ENCODE measurements at regions not wholly inside any gene's neighbourhood (a gene's known extent, or its start where the extent isn't known, plus 50 kb on each side); places are given as distances from the start of the nearest gene placed in this dataset.

- Histone ChIP-seq H3K9me3 (no peaks in the 10 kb centered on the region), H3K4me1 (peaks cover 25% of the 10 kb centered on the region), H3K4me3 (ENCODE audit: low read depth, low read length) (no peak overlapping the region), H3K27me3 (replicated peaks; ENCODE audit: control insufficient read depth, insufficient read depth, low read length) (no peaks in the 10 kb centered on the region), H3K36me3 (ENCODE audit: control insufficient read depth, insufficient read depth, low read length) (no peaks in the 10 kb centered on the region)
- Mint-ChIP-seq H3K9me3 (ENCODE audit: unreplicated experiment) (peaks cover 8% of the 10 kb centered on the region), H3K27ac (ENCODE audit: unreplicated experiment) (no peak overlapping the region), H3K4me1 (ENCODE audit: low read depth, unreplicated experiment) (peaks cover 30% of the 10 kb centered on the region), H3K4me3 (ENCODE audit: unreplicated experiment) (no peak overlapping the region), H3K36me3 (ENCODE audit: insufficient read depth, unreplicated experiment) (no peaks in the 10 kb centered on the region), H3K27me3 (ENCODE audit: insufficient read depth, unreplicated experiment) (no peaks in the 10 kb centered on the region)
- ChIA-PET CTCF (interaction anchor here (0.7 kb wide), 3 partner anchors 98 to 434 kb away, joined by 3 to 4 read pairs (median 3); no protein-coding TSS in a partner anchor), POLR2A (no interaction called here)
- intact Hi-C loops (cut with micrococcal nuclease; ENCODE audit: unreplicated experiment), result no loop called here
- TF ChIP-seq CTCF (IDR thresholded peaks at IDR 0.05; ENCODE audit: insufficient read depth in 1 of 2, low read depth in 1 of 2, low read length in 1 of 2, severe bottlenecking in 1 of 2, unreplicated experiment in 1 of 2), result no peak
- BruUV-seq (replicated peaks), result no TSS peak
- no peak for DNase-seq
Observed at GRCh38 chr6:3559561-3559960, 102.7 kb upstream of the SLC22A23 start.

GRCh38 chr6:3557336-3557735 is 100.5 kb upstream of the SLC22A23 start:
- DNase-seq, result no peak
- no peaks in the 10 kb centered on the region for H3K27me3 Mint-ChIP-seq (ENCODE audit: insufficient read depth, unreplicated experiment)

GRCh38 chr6:3553254-3553653 is 96.4 kb upstream of the SLC22A23 start:
- BruUV-seq (replicated peaks), result no TSS peak
- Mint-ChIP-seq H3K9me3 (ENCODE audit: unreplicated experiment) (peaks cover 19% of the 10 kb centered on the region), H3K27ac (ENCODE audit: unreplicated experiment) (no peak overlapping the region), H3K27me3 (ENCODE audit: insufficient read depth, unreplicated experiment) (no peaks in the 10 kb centered on the region), H3K4me1 (ENCODE audit: low read depth, unreplicated experiment) (peaks cover 15% of the 10 kb centered on the region), H3K4me3 (ENCODE audit: unreplicated experiment) (no peak overlapping the region), H3K36me3 (ENCODE audit: insufficient read depth, unreplicated experiment) (no peaks in the 10 kb centered on the region)
- Histone ChIP-seq H3K9me3 (peaks cover 15% of the 10 kb centered on the region), H3K4me1 (peaks cover 15% of the 10 kb centered on the region), H3K4me3 (ENCODE audit: low read depth, low read length) (no peak overlapping the region), H3K27me3 (replicated peaks; ENCODE audit: control insufficient read depth, insufficient read depth, low read length) (no peaks in the 10 kb centered on the region), H3K36me3 (ENCODE audit: control insufficient read depth, insufficient read depth, low read length) (no peaks in the 10 kb centered on the region)
- no peak for TF ChIP-seq CTCF (IDR thresholded peaks at IDR 0.05; ENCODE audit: insufficient read depth in 1 of 2, low read depth in 1 of 2, low read length in 1 of 2, severe bottlenecking in 1 of 2, unreplicated experiment in 1 of 2)
- no peak for DNase-seq
- intact Hi-C loops (cut with micrococcal nuclease; ENCODE audit: unreplicated experiment), result no loop called here
- POLR2A ChIA-PET, result no interaction called here
- CTCF ChIA-PET, result no interaction called here

More at GRCh38 chr6:3557336-3557735, 100.5 kb upstream of the SLC22A23 start:
- no peaks in the 10 kb centered on the region for H3K9me3 Mint-ChIP-seq (ENCODE audit: unreplicated experiment)
- no peak for TF ChIP-seq CTCF (IDR thresholded peaks at IDR 0.05; ENCODE audit: insufficient read depth in 1 of 2, low read depth in 1 of 2, low read length in 1 of 2, severe bottlenecking in 1 of 2, unreplicated experiment in 1 of 2)
- Histone ChIP-seq H3K9me3 (peaks cover 15% of the 10 kb centered on the region), H3K4me3 (ENCODE audit: low read depth, low read length) (no peak overlapping the region), H3K36me3 (ENCODE audit: control insufficient read depth, insufficient read depth, low read length) (no peaks in the 10 kb centered on the region), H3K4me1 (peaks cover 25% of the 10 kb centered on the region), H3K27me3 (replicated peaks; ENCODE audit: control insufficient read depth, insufficient read depth, low read length) (no peaks in the 10 kb centered on the region)
- POLR2A ChIA-PET, result no interaction called here
- peaks cover 22% of the 10 kb centered on the region for H3K4me1 Mint-ChIP-seq (ENCODE audit: low read depth, unreplicated experiment)
- no peak overlapping the region for H3K4me3 Mint-ChIP-seq (ENCODE audit: unreplicated experiment)
- intact Hi-C loops (cut with micrococcal nuclease; ENCODE audit: unreplicated experiment), result no loop called here
- H3K36me3 Mint-ChIP-seq (ENCODE audit: insufficient read depth, unreplicated experiment), result no peaks in the 10 kb centered on the region
- no peak overlapping the region for H3K27ac Mint-ChIP-seq (ENCODE audit: unreplicated experiment)
- no TSS peak for BruUV-seq (replicated peaks)
- CTCF ChIA-PET, result no interaction called here

All from Caco-2 (cell line).